GM04503 (cell line): ENCODE measurements at regions not wholly inside any gene's neighbourhood (a gene's known extent, or its start where the extent isn't known, plus 50 kb on each side); places are given as distances from the start of the nearest gene placed in this dataset.
"Not testable (repeated sequence)": the region's sequence is repeated elsewhere in the genome, so short reads cannot be mapped to it uniquely, and the experiment has no call there.

ENCODE experiments used
- DNase-seq: peaks from one replicate; pipeline ENCODE4 v3.0.0-alpha.2; 2012; ENCODE audit warnings: low read depth

DNA sequence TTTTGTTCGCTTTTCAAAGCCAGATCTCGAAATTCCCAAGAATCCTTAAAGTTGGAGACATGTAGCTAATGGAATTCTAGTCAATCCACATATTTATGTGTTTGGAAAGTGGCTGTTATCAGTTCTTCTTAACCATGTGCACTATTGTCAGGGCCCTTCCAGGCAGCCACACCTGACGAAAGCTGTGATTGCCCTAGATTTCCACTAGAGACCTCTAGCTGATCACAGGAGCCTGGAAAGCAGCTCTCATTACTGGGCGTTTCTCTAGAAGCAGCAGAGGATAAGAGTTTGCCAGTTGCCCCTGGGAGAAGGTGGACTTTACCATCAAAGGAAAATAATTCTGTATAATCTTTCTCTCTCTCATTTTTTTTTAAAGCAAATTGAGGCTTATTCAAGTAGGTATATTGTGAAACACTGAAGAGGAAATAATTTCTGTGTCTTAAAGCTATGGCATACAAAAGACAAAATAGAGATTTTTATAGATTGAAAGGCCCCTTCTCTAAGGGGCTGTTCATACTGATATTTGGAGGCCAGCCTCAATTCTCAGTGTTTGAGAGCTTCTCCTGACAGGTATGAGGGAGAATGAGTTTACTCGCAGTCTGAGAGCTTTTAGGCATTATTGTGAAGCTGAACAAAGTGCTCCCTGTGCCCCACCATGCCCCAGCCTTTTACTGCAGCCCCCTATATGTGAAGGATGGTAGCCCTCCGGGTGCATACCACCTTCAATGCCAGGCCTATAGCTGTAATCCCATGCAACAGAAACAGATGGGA, 405.4 kb upstream of the ACTBL2 start:
- no peak for DNase-seq

DNA sequence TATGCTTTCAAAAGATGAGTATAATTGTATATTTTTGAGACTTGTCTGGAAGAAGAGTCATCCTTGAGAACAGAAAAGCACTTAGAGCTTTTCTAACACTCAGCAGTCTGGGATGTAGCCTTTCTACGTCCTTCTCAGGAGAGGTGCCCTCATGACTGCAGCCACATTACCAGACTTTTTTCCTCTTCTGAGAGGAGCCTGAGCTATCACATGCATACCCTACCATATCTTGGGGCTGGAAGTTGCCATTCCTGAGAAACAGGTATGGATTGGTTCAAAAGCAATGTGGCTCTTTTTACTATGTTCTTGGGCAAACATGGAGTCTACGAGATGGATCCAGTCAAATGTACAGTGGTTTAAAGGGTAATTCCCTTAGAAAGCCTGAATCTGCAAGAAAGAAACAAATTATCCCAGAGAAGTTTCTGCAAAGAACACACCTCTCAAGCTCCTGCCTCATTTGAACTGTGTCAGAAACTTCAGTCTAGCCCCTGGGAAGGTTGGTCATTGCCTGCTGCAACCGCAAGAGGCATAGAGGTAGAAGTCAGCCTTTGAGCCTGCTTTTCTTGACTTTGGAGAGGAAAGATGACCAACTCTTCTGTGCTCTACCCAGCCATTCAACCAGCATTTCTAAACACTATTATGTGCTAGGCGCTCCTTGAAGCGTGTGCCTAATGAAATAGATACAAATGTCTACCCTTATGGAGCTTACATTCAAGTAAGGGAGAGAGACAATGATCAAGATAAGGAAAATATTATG, 401.9 kb upstream of the ACTBL2 start:
- no peak for DNase-seq

DNA sequence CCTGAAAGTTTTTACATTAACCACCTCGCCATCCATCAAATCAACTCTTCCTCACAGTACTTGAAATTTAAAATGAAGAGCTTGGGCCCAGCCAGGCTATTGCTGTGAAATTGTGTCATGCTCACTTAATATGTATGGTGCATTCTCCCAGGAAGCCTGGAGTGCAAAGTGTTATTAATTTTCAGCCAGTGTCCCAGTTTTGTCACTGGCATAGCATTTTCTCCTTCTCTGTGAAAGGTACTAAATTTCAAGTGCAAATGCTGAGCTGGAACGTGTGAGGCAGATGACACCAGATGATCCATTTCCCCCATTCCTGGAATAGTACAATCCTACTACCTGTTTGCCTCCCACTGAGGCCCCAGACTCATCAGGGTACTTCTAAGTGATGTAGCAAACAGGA, 397.6 kb upstream of the ACTBL2 start:
- DNase-seq, result no peak

DNA sequence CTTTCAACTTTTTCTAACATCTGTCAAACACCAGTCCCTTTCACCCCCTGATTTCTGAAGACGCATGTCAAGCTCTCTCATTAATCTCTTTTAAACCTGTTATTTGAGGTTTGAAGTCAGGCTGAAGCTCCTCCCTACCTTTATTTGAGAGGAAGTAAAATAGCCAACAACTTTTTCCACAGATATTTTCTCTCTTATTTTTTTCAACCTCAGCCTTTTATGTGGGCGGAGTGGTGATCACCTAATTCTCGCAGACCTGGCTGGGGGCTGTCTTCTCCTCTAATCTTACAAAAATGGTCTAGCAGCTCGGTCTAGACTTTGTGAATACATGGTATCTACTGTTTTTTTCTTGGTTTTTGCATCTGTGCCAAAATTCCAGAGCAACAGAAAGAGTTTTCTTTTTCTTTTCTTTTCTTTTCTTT, 395.7 kb upstream of the ACTBL2 start:
- DNase-seq, result no peak

DNA sequence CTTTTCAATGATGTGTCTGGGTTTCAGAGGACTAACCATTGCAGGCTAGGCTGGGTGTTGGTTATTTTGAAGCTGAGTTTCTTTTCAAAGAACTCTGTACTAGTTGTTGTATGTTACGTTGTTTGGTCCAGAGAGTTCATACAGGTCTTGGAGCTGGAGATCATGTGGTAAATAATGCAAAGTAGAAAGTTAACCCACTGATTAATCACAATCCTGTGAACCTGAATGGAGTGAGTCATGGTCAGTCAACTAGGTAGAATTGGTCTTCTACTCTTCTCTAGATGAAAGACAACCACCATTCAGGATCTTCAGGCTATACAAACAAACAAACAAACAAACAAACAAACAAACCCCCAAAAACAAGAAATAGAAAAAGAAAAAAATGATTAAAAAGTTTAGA, 388.9 kb upstream of the ACTBL2 start:
- DNase-seq, result no peak

DNA sequence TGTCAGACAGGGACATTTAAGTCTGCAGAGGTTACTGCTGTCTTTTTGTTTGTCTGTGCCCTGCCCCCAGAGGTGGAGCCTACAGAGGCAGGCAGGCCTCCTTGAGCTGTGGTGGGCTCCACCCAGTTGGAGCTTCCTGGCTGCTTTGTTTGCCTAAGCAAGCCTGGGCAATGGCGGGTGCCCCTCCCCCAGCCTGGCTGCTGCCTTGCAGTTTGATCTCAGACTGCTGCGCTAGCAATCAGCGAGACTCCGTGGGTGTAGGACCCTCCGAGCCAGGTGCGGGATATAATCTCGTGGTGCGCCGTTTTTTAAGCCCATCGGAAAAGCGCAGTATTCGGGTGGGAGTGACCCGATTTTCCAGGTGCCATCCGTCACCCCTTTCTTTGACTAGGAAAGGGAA, 387.7 kb upstream of the ACTBL2 start:
- not testable (repeated sequence) for DNase-seq

DNA sequence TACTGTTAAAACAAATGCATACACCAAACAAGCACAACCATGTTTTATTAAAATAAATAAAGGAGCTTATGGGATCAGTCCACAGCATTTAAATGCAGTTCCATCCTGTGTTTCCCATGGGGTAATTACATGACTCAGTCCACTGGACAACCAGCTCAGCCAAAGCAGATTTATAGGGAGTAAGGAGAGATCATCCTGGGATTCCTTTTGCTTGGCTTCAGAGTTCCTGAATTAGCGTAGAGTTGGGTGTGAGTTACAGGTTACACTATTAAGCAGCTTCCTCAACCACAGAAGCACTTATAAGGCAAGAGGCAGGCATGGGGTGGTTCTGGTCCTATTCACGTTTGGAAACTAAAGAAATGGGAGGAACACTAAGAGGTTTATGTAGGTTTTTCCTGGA, 381.1 kb upstream of the ACTBL2 start:
- peak; percentile 77 for DNase-seq

DNA sequence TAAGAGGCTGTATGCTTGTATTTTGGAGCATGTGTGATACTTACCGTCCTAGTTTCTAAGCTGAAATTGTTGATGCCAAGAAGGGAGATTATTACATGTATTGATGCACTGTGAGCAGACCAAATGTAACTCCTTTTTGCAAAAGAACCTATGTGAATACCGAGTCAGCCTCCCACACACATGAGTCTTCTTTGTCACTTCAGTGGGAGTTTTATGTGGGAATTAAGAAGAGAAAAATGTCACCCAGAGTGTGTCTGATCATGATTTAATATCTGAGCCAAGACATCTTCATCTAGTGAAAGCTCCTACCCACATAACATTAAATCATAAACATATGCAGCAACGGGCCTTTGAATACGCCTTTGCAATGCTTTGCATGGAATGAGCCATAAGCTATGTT, 380.3 kb upstream of the ACTBL2 start:
- no peak for DNase-seq

DNA sequence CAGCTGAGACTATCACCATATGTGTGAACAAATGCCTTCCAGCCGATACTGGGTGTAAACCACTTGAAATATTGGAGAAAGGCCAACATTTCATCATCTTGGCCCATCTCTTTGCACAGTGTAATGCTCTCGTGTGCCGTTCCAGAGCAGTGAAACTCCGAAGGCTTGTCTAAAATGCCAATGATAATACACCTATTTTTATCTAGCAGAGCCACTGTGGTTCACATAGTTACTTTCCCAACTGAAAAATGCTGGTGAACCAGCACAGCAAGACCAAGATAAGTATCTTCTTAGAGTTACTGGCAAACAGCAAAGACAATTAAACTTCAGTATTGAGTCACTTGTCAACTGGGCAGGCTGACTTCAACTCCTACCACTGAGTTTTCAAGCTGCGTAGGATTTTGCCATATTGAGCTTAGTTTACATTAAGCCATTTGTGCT, 379.9 kb upstream of the ACTBL2 start:
- DNase-seq, result peak; percentile 90

DNA sequence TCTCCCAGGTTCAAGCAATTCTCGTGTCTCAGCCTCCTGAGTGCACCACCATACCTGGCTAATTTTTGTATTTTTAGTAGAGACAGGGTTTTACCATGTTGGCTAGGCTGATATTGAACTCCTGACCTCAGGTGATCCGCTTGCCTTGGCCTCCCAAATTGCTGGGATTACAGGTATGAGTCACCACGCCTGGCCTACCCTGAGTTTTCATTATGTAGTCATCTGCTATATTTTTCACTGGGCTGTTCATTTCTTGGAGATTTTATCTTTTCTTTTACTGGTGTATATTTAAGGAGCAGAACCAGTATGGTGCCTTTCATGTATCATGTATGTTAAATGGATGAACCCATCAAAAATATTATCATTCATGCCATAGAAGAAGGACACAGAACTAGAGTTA, 377.0 kb upstream of the ACTBL2 start:
- no peak for DNase-seq

DNA sequence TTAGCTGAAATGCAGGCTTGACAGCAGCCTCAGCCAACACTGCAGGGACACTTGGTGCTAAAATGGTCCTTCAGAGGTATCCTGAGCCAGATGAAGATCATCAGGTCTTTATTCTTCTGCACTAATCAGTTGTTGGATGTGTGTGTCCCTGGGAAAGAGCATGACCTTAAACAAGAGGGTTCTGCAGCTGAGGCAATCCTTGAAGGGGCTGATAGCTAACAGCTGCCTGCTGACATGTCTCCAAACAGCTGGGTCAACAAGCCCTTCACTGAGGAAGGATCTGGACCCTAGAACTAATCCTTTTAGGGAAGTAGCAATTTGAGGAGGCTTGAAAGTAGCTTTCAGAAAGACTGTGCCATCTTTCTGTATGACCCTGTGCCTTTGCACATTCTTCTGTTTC, 376.3 kb upstream of the ACTBL2 start:
- DNase-seq, result no peak

DNA sequence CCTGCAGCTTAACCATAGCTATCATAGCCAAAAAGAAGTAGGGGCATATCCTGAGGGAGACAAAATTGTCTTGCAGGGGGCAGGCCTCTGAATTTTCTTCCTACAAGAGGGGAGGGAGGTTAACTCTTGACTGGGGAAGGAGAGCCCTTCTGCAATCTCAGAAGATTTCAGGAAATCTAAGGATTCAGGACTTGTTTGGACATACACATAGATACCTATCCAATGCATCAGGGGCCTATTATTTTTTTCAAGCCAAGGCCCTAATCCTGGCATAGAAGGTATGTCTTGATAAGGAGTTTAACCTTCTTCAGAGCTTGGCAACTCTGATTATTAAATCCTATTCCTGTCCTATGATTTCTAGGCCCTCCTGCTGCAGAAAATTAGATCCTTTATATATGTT, 375.1 kb upstream of the ACTBL2 start:
- no peak for DNase-seq

DNA sequence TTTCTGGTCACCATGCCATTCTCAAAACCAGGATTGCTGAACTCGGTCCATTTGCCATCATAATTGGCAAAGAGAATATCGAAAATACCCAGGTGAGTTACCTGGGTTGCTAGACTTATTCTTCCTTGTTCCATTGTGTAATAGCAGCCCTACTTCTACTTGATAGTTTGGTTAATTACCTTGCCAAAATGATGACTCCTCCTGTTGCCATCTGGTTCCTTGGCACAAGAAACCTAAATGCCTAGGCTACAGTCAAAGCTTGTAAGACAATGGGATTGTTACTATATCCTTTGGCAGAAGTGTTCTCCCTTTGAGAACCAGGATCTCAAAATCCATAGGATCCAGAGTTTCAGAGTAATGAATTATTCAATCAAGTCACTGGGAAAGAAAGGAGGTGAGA, 373.2 kb upstream of the ACTBL2 start:
- DNase-seq, result no peak

DNA sequence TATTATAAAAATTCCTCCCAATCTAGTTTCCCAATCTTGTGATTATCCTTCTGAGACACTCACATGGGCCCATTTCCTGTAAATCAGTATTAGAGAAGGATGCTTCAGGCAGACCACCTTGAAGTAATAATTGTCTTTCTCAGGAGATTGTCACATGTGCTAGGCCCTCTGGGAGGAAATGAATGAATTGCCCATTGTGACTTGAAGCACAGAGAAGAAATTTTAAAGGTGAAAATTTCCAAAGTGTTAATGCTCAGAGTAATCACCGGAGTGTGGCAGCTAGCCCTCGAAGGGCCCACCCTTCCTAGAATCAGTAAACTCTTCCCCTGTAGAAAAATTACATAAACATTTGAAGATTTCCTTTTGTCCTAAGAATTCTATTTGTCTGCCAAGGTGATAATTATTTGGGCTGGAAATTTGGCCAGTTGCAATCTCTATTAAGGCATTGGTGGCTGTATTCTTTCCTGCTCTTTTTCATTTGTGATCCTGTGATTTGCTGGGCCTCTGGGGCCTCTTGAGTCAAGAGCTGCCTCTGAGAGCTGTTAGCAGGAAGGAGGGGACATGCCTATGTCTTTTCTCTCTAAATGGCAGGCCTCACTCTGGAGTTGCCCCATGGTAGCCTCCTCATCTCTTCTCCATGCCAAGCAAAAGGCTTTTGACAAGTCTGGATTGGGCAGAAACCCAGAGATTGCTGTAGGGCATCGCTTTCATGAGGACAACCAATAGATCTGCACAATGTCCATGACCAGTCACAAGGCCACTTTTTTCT, 371.5 kb upstream of the ACTBL2 start:
- DNase-seq, result no peak

DNA sequence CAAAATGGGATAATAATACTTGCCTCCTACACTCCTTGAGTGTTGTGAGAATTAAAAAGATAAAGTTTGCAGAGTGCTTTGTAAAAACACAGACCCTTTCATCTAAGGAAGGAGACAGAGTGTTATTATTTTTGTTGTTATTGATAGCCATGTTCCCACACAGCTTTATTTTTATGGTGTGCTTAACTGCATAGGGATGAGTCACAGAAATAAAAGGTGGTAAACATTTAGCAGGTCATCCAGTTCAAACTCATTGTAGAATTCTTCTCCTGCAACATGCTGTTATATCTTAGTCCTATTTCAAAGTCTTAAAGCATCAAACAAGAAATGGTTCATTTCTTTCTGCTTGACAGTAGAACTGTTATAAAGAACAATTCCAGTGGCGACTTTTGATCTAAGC, 367.5 kb upstream of the ACTBL2 start:
- no peak for DNase-seq

DNA sequence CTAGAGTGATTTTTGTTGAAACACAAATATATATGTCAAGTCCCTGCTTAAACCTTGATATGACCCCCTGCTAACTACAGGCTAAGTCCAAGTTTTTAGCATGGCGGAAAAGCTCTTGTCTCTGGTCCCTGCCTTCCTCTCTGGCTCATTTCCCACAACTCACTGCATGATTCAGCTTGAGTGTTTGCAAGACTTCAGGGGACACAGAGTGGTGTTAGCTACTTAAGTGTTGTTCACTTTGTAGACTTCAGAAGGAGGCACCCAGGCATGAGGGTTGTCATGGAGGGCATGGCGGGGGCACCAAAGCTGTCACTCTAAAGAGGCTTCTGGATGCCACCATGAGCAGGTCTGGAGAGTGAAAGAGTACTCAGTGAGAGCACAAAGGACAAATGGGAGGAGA, 362.4 kb upstream of the ACTBL2 start:
- no peak for DNase-seq

DNA sequence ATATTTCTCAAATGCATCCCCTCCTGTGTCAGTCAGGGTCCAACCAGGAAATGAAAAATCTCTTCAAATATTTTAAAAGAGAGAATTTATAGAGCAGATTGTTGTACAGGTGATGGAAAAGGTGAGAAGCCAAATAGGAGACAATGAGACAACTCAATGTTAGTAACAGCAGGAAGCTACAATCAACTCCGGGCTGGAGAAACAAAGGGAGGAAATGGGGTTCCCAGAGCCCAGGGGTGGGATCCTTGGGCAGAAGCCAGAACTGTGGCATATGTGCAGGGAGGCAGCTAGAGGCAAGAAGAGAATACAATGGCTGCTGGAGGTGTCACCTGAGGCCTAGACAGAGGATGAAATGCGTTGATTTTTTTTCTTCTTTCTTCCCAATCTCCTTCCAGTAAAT, 361.8 kb upstream of the ACTBL2 start:
- no peak for DNase-seq

DNA sequence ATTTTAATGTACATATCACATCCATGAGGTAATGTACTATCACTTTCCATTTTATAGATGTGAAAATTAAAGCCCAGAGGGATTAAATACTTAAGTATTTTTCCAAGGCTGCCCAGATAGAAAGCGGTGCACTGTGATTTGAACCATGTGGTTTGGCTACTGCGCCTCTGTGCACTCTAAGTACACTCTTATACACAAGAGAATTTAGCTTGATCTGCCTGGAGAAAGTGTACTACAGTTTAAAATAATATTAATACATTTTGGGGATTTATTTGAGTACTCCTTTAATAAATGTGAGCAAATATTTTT, 360.4 kb upstream of the ACTBL2 start:
- DNase-seq, result no peak

DNA sequence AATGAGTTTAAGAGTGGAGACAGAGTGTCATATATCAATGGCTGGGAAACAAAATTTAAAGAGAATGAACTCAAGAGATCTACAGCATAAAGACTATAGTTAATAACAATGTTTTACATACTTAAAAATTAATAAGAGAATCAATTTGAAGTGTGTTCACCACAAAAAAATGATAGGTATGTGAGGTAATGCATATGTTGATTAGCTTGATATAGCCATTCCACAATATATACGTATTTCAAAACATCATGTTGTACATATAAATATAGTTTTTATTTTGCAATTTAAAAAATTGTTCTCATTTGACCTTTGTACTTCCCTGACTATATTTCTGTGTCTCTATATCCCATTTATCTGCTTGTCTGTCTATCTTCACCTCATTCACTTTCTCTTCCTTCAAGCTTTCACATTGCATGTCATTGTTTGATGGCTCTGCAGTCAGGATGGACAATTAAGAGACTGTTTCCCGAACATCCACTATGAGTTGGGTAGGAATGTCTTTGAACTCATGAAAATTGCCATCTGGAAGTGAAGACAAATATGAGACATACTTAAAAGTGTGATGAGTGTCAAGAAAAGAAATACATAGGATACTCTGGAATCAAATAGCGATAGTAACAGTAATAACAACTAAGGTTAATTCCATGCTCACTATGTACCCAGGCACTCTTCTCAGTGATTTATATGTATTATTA, 359.9 kb upstream of the ACTBL2 start:
- DNase-seq, result no peak

DNA sequence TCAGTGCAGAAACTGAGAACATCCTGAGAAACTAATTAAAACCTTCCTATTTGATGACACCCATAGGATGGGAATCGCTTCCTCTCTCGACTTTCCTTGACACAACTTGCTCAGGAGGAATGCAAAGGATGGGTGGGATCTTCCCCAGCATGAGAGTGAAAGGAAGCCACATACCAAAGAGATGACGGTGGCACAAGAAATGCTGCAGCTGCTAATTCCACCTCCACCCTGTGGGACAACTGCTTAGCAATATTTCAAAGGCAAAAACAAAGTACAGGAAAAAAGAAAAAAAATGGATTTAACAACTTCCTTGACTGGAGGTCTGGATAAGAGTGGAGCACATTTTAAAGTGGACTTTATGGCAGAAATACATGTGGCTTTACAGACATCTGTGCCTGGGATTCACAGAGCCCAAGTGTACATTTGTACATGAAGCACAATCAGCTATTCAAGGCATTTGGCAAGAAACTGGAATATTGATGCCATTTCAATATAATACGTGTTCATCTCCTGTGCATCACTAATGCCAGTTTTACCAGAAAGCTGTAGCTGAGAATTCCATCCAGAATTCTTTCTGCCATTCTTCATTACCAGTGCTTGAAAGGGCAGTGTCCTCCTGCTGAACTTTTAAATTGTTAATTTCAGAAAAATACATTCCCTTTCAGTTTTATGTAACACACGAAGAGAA, 359.2 kb upstream of the ACTBL2 start:
- peak; percentile 98 for DNase-seq

DNA sequence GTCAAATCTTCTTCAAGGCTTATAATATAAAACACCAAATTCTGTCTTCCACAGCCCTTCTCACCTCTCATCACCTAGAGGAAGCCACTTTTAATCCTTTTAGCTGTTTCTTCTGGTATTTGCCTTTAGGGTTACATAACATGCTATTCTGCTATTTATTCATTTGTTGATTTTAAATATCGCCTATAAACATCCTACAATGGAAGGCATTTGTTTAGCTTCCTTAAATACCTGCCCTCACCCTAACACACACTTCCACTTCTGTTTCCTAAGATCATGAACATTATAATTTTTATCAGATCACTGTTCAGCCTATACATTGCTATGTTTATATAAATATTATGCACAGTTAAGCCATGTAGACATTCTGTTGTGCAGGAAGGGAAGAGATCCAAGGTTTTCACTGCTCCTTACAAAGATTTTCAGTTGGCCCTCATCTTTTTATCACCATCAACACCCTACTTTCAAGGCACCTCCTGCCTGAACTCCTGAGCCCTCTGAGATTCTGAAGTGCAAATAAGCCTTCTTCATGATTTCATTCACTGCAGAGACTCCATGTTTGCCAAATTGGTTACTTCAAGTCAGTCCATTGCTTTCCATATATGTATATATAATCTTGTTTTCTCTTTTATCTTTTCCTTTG, 356.9 kb upstream of the ACTBL2 start:
- no peak for DNase-seq
